Endothelial cell of umbilical vein (primary cell): ENCODE measurements at regions not wholly inside any gene's neighbourhood (a gene's known extent, or its start where the extent isn't known, plus 50 kb on each side); places are given as distances from the start of the nearest gene placed in this dataset.

ENCODE experiments used
- CTCF ChIP-seq, 2 donors: IDR thresholded peaks; 1 replicate in 1 of 2; 2 replicates in 1 of 2; pipeline ENCODE4 v1.5.1; 2011; ENCODE audit warnings: low read length in 2 of 2, mild to moderate bottlenecking in 2 of 2, moderate library complexity in 2 of 2, control low read depth in 1 of 2, inconsistent platforms in 1 of 2, low read depth in 1 of 2; ENCODE audit not compliant: insufficient read depth in 1 of 2; ENCODE audit errors: extremely low read depth in 1 of 2
- EZH2 ChIP-seq: IDR thresholded peaks from 2 replicates; pipeline ENCODE4 v1.6.1; 2012; ENCODE audit warnings: borderline replicate concordance, low read depth, mild to moderate bottlenecking, moderate library complexity, low read length, inconsistent platforms; ENCODE audit not compliant: severe bottlenecking
- FOS ChIP-seq: IDR thresholded peaks from 2 replicates; pipeline ENCODE4 v1.6.1; 2011; ENCODE audit warnings: mild to moderate bottlenecking, low read length, moderate library complexity, borderline replicate concordance; ENCODE audit not compliant: insufficient read depth
- GATA2 ChIP-seq: IDR thresholded peaks from 2 replicates; pipeline ENCODE4 v1.7.0; 2011; ENCODE audit warnings: low read depth, mild to moderate bottlenecking, moderate library complexity, mixed read lengths, low read length; ENCODE audit not compliant: insufficient read length, insufficient read depth
- JUN ChIP-seq: IDR thresholded peaks from 2 replicates; pipeline ENCODE4 v1.6.1; 2011; ENCODE audit warnings: borderline replicate concordance, low read depth; ENCODE audit not compliant: insufficient read length, insufficient read depth
- MAX ChIP-seq: IDR thresholded peaks from 2 replicates; pipeline ENCODE4 v1.6.1; 2011; ENCODE audit not compliant: insufficient read depth, insufficient read length
- MYC ChIP-seq: IDR thresholded peaks from one replicate; pipeline ENCODE4 v1.6.1; 2011; ENCODE audit warnings: mild to moderate bottlenecking, low read depth, low read length
- POLR2A ChIP-seq: IDR thresholded peaks from 2 replicates; pipeline ENCODE4 v1.6.1; 2012; ENCODE audit warnings: low read depth, mild to moderate bottlenecking, control low read depth, low read length
- POLR2AphosphoS5 ChIP-seq: IDR thresholded peaks from 2 replicates; pipeline ENCODE4 v1.6.1; 2012; ENCODE audit warnings: low read depth, mild to moderate bottlenecking, control low read depth, low read length, moderate library complexity; ENCODE audit not compliant: insufficient read depth

GRCh38 chr20:55437798-55438415 is 567.4 kb downstream of the CBLN4 start:
- no peak for TF ChIP-seq CTCF (IDR thresholded peaks at IDR 0.05; ENCODE audit: extremely low read depth in 1 of 2, insufficient read depth in 1 of 2, low read depth in 1 of 2, low read length in 2 of 2)
- no peak for TF ChIP-seq POLR2A
- TF ChIP-seq POLR2AphosphoS5 = no peak
- TF ChIP-seq JUN = no peak
- no peak for TF ChIP-seq EZH2
- no peak for TF ChIP-seq FOS
- no peak for TF ChIP-seq MAX
- TF ChIP-seq MYC = no peak
- no peak for TF ChIP-seq GATA2
